GM13976 (cell line): ENCODE measurements at regions not wholly inside any gene's neighbourhood (a gene's known extent, or its start where the extent isn't known, plus 50 kb on each side); places are given as distances from the start of the nearest gene placed in this dataset.

Experiments used
- DNase-seq: peaks from one replicate; pipeline ENCODE4 v3.0.0; 2012; ENCODE audit warnings: low spot score
- CTCF ChIP-seq: IDR thresholded peaks from 2 replicates; pipeline ENCODE4 v1.5.1; 2012; ENCODE audit warnings: borderline replicate concordance, mild to moderate bottlenecking; ENCODE audit not compliant: insufficient read depth; ENCODE audit errors: extremely low read depth, missing control alignments, control extremely low read depth
- in situ Hi-C: fragments of 300-500 bp; cut with MboI; formaldehyde crosslinking; loops from one replicate; pipeline ENCODE4 v1.12.0; 2022; ENCODE audit warnings: low sequenced_read_pairs, mixed read lengths, inconsistent platforms; ENCODE audit not compliant: unreplicated experiment

- TF ChIP-seq CTCF = no peak
- in situ Hi-C loops = no loop called here
- no peak for DNase-seq
These were observed 115.7 kb downstream of the OGFRL1 start for GRCh38 chr6:71404145-71404966.

GRCh38 chr6:71404967-71405278 is 116.3 kb downstream of the OGFRL1 start:
- in situ Hi-C loops = no loop called here
- no peak for TF ChIP-seq CTCF
- DNase-seq = no peak

GRCh38 chr6:71405416-71405815 is 116.8 kb downstream of the OGFRL1 start:
- in situ Hi-C loops = no loop called here
- TF ChIP-seq CTCF = no peak
- DNase-seq = no peak

GRCh38 chr6:71406865-71407860 is 118.6 kb downstream of the OGFRL1 start:
- no peak for DNase-seq
- in situ Hi-C loops = no loop called here
- TF ChIP-seq CTCF = no peak

- in situ Hi-C loops = no loop called here
- DNase-seq = no peak
- no peak for TF ChIP-seq CTCF
These were observed 120.4 kb downstream of the OGFRL1 start for GRCh38 chr6:71408787-71409723.

GRCh38 chr6:71410164-71410566 is 121.6 kb downstream of the OGFRL1 start:
- DNase-seq = no peak
- TF ChIP-seq CTCF = no peak
- in situ Hi-C loops = no loop called here
